ENCODE measurements at regions not wholly inside any gene's neighbourhood (a gene's known extent, or its start where the extent isn't known, plus 50 kb on each side); places are given as distances from the start of the nearest gene placed in this dataset.

DNA sequence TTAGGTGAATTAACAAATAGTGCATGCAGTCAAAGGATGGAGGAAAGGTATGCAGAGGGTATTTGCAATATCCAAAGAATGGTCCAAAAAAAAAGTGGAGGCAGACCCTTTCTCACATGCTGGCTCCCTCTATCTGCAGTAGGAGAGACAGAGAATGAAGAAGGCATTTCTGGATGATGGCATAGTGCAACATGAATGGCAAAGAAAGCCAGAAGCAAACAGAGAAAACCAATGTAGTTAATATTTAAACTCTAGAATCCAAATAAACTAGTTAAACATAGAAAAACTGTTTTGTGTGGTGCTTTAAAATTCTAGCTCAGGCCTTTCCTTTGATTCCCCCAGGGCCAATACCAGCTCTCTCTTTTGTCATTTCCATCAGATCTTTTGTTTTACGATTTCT, 403.1 kb upstream of the WWC1 start:
- TF ChIP-seq, protein P1, sequence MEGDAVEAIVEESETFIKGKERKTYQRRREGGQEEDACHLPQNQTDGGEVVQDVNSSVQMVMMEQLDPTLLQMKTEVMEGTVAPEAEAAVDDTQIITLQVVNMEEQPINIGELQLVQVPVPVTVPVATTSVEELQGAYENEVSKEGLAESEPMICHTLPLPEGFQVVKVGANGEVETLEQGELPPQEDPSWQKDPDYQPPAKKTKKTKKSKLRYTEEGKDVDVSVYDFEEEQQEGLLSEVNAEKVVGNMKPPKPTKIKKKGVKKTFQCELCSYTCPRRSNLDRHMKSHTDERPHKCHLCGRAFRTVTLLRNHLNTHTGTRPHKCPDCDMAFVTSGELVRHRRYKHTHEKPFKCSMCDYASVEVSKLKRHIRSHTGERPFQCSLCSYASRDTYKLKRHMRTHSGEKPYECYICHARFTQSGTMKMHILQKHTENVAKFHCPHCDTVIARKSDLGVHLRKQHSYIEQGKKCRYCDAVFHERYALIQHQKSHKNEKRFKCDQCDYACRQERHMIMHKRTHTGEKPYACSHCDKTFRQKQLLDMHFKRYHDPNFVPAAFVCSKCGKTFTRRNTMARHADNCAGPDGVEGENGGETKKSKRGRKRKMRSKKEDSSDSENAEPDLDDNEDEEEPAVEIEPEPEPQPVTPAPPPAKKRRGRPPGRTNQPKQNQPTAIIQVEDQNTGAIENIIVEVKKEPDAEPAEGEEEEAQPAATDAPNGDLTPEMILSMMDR (IDR thresholded peaks at IDR 0.05; ENCODE audit: low read depth, low read length): no peak

DNA sequence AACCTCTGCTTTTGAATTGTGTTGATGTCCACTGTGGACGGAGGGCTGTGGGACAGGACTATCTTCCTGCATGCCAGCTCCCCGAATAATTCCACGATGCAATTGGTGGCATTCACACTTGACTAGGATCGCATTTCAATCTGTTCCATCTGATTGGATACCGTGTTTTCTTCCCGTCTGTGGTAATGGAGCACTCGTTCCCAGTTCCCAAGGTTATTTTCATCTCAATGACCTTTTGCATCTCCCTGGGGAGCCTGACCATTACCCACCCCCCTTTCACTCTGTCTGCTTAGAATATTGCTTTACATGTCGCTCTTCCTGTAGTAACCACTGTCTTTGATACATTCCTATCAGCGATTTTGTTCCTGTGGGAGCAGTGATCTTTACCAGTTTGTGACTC, 402.2 kb upstream of the WWC1 start:
- DNase-seq (ENCODE audit: extremely low read depth, low read depth): no peak
- TF ChIP-seq, protein P1 (IDR thresholded peaks at IDR 0.05; ENCODE audit: low read depth, low read length): no peak

More for the DNA sequence above, 403.1 kb upstream of the WWC1 start:
- DNase-seq (ENCODE audit: extremely low read depth, low read depth): no peak

- DNase-seq (ENCODE audit: extremely low read depth, low read depth): no peak
- TF ChIP-seq, protein P1 (IDR thresholded peaks at IDR 0.05; ENCODE audit: low read depth, low read length): no peak
Observed at GRCh38 chr5:167892352-167893115, 398.9 kb upstream of the WWC1 start.

GRCh38 chr5:167893271-167893670, 398.2 kb upstream of the WWC1 start:
- TF ChIP-seq, protein P1 (IDR thresholded peaks at IDR 0.05; ENCODE audit: low read depth, low read length): no peak
- DNase-seq (ENCODE audit: extremely low read depth, low read depth): no peak

GRCh38 chr5:167894631-167895472, 396.6 kb upstream of the WWC1 start:
- TF ChIP-seq, protein P1 (IDR thresholded peaks at IDR 0.05; ENCODE audit: low read depth, low read length): no peak
- DNase-seq (ENCODE audit: extremely low read depth, low read depth): no peak

DNA sequence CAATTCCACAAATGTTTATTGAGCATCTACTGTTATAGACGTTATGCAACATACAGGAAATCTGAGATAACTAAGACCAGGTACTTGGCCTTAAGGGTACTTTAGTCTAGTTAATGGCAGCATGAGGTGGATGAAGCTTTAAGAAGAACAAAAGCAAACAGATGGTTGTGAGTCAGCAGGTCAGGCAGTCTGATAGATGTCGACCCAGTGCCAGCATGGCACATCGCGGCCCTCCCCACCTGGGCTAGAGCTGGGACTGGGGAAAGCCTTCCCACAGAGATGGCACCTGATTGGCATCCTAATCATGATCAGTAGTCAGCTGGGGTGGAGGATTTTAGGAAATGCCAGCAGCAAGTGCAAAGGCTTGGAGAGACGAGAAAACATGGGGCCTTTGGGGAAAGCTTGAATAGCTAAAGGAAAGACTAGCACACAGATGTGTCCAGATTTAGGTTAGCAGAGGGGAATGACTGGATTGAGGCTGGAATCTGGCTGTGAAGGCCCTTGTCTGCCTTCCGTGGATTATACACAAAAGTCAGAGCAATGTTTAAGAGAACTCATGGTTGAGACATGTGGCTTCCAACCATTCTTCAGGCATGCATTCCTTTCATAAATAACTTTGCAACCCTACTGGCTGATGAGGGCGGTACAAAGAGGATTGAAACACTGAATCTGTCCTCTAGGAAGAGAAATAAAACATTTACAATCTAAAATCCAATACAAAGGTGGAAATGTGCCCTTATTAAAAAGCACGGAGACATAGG, 395.4 kb upstream of the WWC1 start:
- DNase-seq (ENCODE audit: extremely low read depth, low read depth): no peak
- TF ChIP-seq, protein P1 (IDR thresholded peaks at IDR 0.05; ENCODE audit: low read depth, low read length): no peak
